A549 (cell line): ENCODE measurements at regions not wholly inside any gene's neighbourhood (a gene's known extent, or its start where the extent isn't known, plus 50 kb on each side); places are given as distances from the start of the nearest gene placed in this dataset.

Experiments
- ATAC-seq, 2 experiments: fragments of 200-7000 bp in 1 of 2; fragments of >200 bp in 1 of 2; cut with Nextera tagmentation in 1 of 2; cut with Tn5 transposase in 1 of 2; 3 replicates each; pipeline versions ENCODE4 v1.8.0 to v1.9.1; 2018 to 2020; ENCODE audit warnings: mild to moderate bottlenecking in 1 of 2, moderate library complexity in 1 of 2
- CTCF ChIA-PET: fragments of 300-600 bp; sonication (Branson Sonifier 250); formaldehyde crosslinking; extraction: SDS; loops from one replicate; lab custom pipeline; 2021; ENCODE audit warnings: antibody characterized with exemption, inconsistent platforms; lab: Yijun Ruan, JAX
- POLR2A ChIA-PET: fragments of 350-600 bp; formaldehyde crosslinking; extraction: SDS; loops from one replicate; lab custom pipeline; 2021; ENCODE audit warnings: antibody characterized with exemption, inconsistent platforms; lab: Yijun Ruan, JAX
- DNase-seq, 2 experiments: peaks; one replicate each; pipeline versions ENCODE4 v3.0.0 to v3.0.0-alpha.2; 2011 to 2016; ENCODE audit warnings: low read depth in 1 of 2, low spot score in 1 of 2
- FAIRE-seq: peaks from 2 replicates; lab custom pipeline; 2011; peaks lifted over from hg19 to GRCh38; lab: Jason Lieb, UNC
- H3K27ac ChIP-seq, 2 experiments: fragments of >200 bp; sonication (Bioruptor Twin); formaldehyde crosslinking; 3 replicates each; pipeline ENCODE4 v1.5.1; 2016 to 2017
- H3K4me1 ChIP-seq: fragments of >200 bp; sonication (Bioruptor Twin); formaldehyde crosslinking; 3 replicates; pipeline ENCODE4 v1.6.1; 2016
- H3K4me2 ChIP-seq: fragments of >200 bp; sonication (Bioruptor Twin); formaldehyde crosslinking; 3 replicates; pipeline ENCODE4 v1.6.1; 2016
- H3K4me3 ChIP-seq: fragments of >200 bp; sonication (Bioruptor Twin); formaldehyde crosslinking; 3 replicates; pipeline ENCODE4 v1.5.1; 2016
- H3K9me3 ChIP-seq: fragments of >200 bp; sonication (Bioruptor Twin); formaldehyde crosslinking; 3 replicates; pipeline ENCODE4 v1.6.1; 2016
- CBX2 ChIP-seq: fragments of 200-600 bp; sonication (generic); IDR thresholded peaks from 2 replicates; pipeline ENCODE4 v1.6.1; 2016; ENCODE audit warnings: low read depth, mild to moderate bottlenecking, borderline replicate concordance
- CBX8 ChIP-seq: fragments of 200-600 bp; sonication (generic); IDR thresholded peaks from 2 replicates; pipeline ENCODE4 v1.6.1; 2016
- CEBPB ChIP-seq, 2 experiments: fragments of >200 bp in 1 of 2; sonication (Bioruptor Twin) in 1 of 2; formaldehyde crosslinking in 1 of 2; IDR thresholded peaks; 2 replicates each; pipeline ENCODE4 v1.6.1; 2012 to 2016
- EHF ChIP-seq: fragments of 250-450 bp; sonication (Bioruptor Pico); IDR thresholded peaks from 2 replicates; pipeline ENCODE4 v1.5.0; 2020; ENCODE audit warnings: mild to moderate bottlenecking
- EHMT2 ChIP-seq: fragments of 200-600 bp; sonication (generic); IDR thresholded peaks from 2 replicates; pipeline ENCODE4 v1.6.1; 2016; ENCODE audit warnings: antibody characterized with exemption, low read depth, mild to moderate bottlenecking, moderate library complexity
- FOSB ChIP-seq: fragments of 250-450 bp; sonication (Bioruptor Pico); IDR thresholded peaks from 2 replicates; pipeline ENCODE4 v1.5.0; 2020; ENCODE audit warnings: mild to moderate bottlenecking, moderate library complexity
- HDAC2 ChIP-seq: fragments of 200-600 bp; sonication (generic); IDR thresholded peaks from 2 replicates; pipeline ENCODE4 v1.6.1; 2016
- HMGXB4 ChIP-seq: fragments of 250-450 bp; sonication (Bioruptor Pico); IDR thresholded peaks from 2 replicates; pipeline ENCODE4 v1.5.0; 2021; ENCODE audit warnings: mild to moderate bottlenecking, moderate library complexity, borderline replicate concordance
- HOXA7 ChIP-seq: fragments of 250-450 bp; sonication (Bioruptor Pico); IDR thresholded peaks from 2 replicates; pipeline ENCODE4 v1.5.0; 2020; ENCODE audit warnings: mild to moderate bottlenecking, moderate library complexity
- JUN ChIP-seq, 2 experiments: fragments of >200 bp; sonication (Bioruptor Twin); formaldehyde crosslinking; IDR thresholded peaks; 2 replicates in 1 of 2; 3 replicates in 1 of 2; pipeline ENCODE4 v1.6.1; 2016 to 2017
- KDM1A ChIP-seq: fragments of 200-600 bp; sonication (generic); IDR thresholded peaks from 2 replicates; pipeline ENCODE4 v1.6.1; 2016; ENCODE audit warnings: low read depth, mild to moderate bottlenecking
- KDM5A ChIP-seq: fragments of 200-600 bp; sonication (generic); IDR thresholded peaks from 2 replicates; pipeline ENCODE4 v1.6.1; 2016; ENCODE audit warnings: antibody characterized with exemption, mild to moderate bottlenecking
- MAFK ChIP-seq: fragments of 450-650 bp; IDR thresholded peaks from 2 replicates; pipeline ENCODE4 v1.6.1; 2014; ENCODE audit not compliant: partially characterized antibody
- NFE2L2 ChIP-seq: fragments of 150-350 bp; conservative IDR thresholded peaks from 2 replicates; pipeline ENCODE4 v1.6.1; 2014; ENCODE audit warnings: low read length
- NPAS2 ChIP-seq: fragments of 250-450 bp; sonication (Bioruptor Pico); IDR thresholded peaks from 2 replicates; pipeline ENCODE4 v1.8.0; 2022; ENCODE audit warnings: mild to moderate bottlenecking, moderate library complexity, borderline replicate concordance
- RARB ChIP-seq: fragments of 250-450 bp; sonication (Bioruptor Pico); IDR thresholded peaks from 2 replicates; pipeline ENCODE4 v1.8.0; 2021; ENCODE audit warnings: mild to moderate bottlenecking, moderate library complexity
- RCOR1 ChIP-seq: fragments of 150-350 bp; IDR thresholded peaks from 2 replicates; pipeline ENCODE4 v1.6.1; 2014; ENCODE audit warnings: antibody characterized with exemption, low read length, low read depth
- RFX5 ChIP-seq: fragments of 450-650 bp; IDR thresholded peaks from 2 replicates; pipeline ENCODE4 v1.7.1; 2014; ENCODE audit warnings: antibody characterized with exemption, mild to moderate bottlenecking, moderate library complexity
- RNF2 ChIP-seq: fragments of 200-600 bp; sonication (generic); IDR thresholded peaks from 2 replicates; pipeline ENCODE4 v1.6.1; 2016; ENCODE audit warnings: low read depth, mild to moderate bottlenecking, antibody characterized with exemption, moderate library complexity, borderline replicate concordance
- SREBF2 ChIP-seq: fragments of 450-650 bp; IDR thresholded peaks from 2 replicates; pipeline ENCODE4 v1.6.1; 2014; ENCODE audit warnings: mild to moderate bottlenecking, moderate library complexity
- ZC3H11A ChIP-seq: fragments of 450-650 bp; IDR thresholded peaks from 2 replicates; pipeline ENCODE4 v1.6.1; 2014; ENCODE audit warnings: antibody characterized with exemption, mild to moderate bottlenecking
- WGBS: methylation state at CpG from one replicate; pipeline ENCODE4 v1.1.6; 2017; ENCODE audit errors: missing lambda C conversion rate; 5-methylcytosine and 5-hydroxymethylcytosine counted together
- TF ChIP-seq, protein P1 (sequence below): fragments of >200 bp; sonication (Bioruptor Twin); formaldehyde crosslinking; IDR thresholded peaks from 2 replicates; pipeline ENCODE4 v1.6.1; 2016
- TF ChIP-seq, protein P2 (sequence below): fragments of >200 bp; sonication (Bioruptor Twin); formaldehyde crosslinking; IDR thresholded peaks from 3 replicates; pipeline ENCODE4 v1.5.1; 2016
- TF ChIP-seq, protein P3 (sequence below): IDR thresholded peaks from 2 replicates; pipeline ENCODE4 v1.6.1; 2012

- POLR2A ChIA-PET = no interaction called here
- WGBS = 23% methylated on average over 3 of the region's 3 CpGs
- no peak overlapping the region for H3K4me3 ChIP-seq
- TF ChIP-seq SREBF2 (no peak), JUN (IDR thresholded peaks at IDR 0.05) (no peak), NPAS2 (CRISPR knock-in tag) (no peak), MAFK (no peak), RNF2 (no peak), KDM1A (no peak), CEBPB (IDR thresholded peaks at IDR 0.05) (no peak), EHF (CRISPR knock-in tag) (no peak), KDM5A (no peak), FOSB (CRISPR knock-in tag) (no peak), EHMT2 (no peak), ZC3H11A (no peak), NFE2L2 (no peak)
- TF ChIP-seq, protein P1, sequence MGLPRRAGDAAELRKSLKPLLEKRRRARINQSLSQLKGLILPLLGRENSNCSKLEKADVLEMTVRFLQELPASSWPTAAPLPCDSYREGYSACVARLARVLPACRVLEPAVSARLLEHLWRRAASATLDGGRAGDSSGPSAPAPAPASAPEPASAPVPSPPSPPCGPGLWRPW = no peak
- TF ChIP-seq, protein P2, sequence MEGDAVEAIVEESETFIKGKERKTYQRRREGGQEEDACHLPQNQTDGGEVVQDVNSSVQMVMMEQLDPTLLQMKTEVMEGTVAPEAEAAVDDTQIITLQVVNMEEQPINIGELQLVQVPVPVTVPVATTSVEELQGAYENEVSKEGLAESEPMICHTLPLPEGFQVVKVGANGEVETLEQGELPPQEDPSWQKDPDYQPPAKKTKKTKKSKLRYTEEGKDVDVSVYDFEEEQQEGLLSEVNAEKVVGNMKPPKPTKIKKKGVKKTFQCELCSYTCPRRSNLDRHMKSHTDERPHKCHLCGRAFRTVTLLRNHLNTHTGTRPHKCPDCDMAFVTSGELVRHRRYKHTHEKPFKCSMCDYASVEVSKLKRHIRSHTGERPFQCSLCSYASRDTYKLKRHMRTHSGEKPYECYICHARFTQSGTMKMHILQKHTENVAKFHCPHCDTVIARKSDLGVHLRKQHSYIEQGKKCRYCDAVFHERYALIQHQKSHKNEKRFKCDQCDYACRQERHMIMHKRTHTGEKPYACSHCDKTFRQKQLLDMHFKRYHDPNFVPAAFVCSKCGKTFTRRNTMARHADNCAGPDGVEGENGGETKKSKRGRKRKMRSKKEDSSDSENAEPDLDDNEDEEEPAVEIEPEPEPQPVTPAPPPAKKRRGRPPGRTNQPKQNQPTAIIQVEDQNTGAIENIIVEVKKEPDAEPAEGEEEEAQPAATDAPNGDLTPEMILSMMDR = no peak
- TF ChIP-seq, protein P3, sequence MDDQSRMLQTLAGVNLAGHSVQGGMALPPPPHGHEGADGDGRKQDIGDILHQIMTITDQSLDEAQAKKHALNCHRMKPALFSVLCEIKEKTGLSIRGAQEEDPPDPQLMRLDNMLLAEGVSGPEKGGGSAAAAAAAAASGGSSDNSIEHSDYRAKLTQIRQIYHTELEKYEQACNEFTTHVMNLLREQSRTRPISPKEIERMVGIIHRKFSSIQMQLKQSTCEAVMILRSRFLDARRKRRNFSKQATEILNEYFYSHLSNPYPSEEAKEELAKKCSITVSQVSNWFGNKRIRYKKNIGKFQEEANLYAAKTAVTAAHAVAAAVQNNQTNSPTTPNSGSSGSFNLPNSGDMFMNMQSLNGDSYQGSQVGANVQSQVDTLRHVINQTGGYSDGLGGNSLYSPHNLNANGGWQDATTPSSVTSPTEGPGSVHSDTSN = no peak
- DNase-seq (no peak), ATAC-seq (no peak), FAIRE-seq (no peak)
- H3K9me3 ChIP-seq = no peaks in the 10 kb centered on the region
- no peak overlapping the region for H3K4me2 ChIP-seq
- no peaks in the 10 kb centered on the region for H3K4me1 ChIP-seq
- CTCF ChIA-PET = no interaction called here
- no peak overlapping the region for H3K27ac ChIP-seq
These were observed 784.6 kb upstream of the EEF2KMT start for GRCh38 chr16:5882087-5882640.

DNA sequence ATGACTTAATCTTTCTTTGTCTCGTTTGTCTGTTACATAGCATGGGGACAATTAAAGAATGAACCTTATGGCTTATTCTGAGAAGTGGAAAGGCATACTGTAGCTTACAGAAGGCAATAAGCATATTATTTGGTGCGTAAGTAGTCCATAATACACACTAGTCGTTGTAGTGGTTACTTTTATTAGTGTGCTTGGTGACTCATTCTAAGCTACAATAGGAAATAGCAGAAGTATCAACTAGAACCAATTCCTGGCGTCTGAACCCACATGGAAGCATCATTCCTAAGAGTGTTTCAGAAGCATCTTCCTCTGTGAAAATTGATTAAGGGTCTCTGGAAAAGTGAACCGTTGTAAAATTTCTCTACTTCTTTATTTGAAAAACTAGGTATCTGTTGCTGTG, 777.8 kb upstream of the EEF2KMT start:
- WGBS = under 1% methylated on average over 5 of the region's 5 CpGs
- CTCF ChIA-PET = no interaction called here
- Histone ChIP-seq H3K9me3 (no peaks in the 10 kb centered on the region), H3K4me3 (no peak overlapping the region), H3K27ac (no peak overlapping the region), H3K4me2 (no peak overlapping the region), H3K4me1 (no peaks in the 10 kb centered on the region)
- ATAC-seq = no peak
- FAIRE-seq = no peak
- POLR2A ChIA-PET = no interaction called here
- no peak for TF ChIP-seq FOSB (CRISPR knock-in tag)
- no peak for TF ChIP-seq HDAC2
- no peak for TF ChIP-seq RFX5
- no peak for TF ChIP-seq RCOR1
- no peak for TF ChIP-seq HMGXB4
- TF ChIP-seq KDM1A = no peak
- no peak for TF ChIP-seq RARB
- TF ChIP-seq ZC3H11A = no peak
- DNase-seq = no peak

DNA sequence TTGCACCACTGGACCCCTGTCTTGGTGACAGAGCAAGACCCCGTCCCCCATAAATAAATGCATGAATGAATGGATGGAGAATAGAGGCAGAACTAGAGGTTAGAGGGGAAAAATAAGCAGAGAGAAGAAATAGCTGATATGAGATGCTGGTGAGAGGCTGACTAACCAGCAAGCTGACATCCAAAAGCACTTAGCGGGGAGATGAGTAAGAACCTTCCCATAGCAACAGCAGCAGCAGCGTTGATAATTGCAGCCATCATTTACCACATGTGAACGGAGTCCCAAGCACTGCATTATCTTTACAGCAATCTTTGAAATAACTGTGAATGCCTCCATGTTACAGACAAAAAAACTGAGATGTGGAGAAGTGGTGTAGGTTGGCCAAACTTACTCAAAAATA, 777.3 kb upstream of the EEF2KMT start:
- Histone ChIP-seq H3K4me3 (no peak overlapping the region), H3K27ac (no peak overlapping the region), H3K4me1 (no peaks in the 10 kb centered on the region), H3K9me3 (no peaks in the 10 kb centered on the region), H3K4me2 (no peak overlapping the region)
- DNase-seq (no peak), ATAC-seq (no peak), FAIRE-seq (no peak)
- TF ChIP-seq CEBPB (IDR thresholded peaks at IDR 0.05) (no peak), CBX2 (no peak), HOXA7 (no peak), CBX8 (no peak)
- TF ChIP-seq, protein P1 = no peak
- ChIA-PET CTCF (no interaction called here), POLR2A (no interaction called here)
- 1% methylated on average over 4 of the region's 4 CpGs for WGBS
